ENCODE measurements at regions not wholly inside any gene's neighbourhood (a gene's known extent, or its start where the extent isn't known, plus 50 kb on each side); places are given as distances from the start of the nearest gene placed in this dataset.

- no peak for TF ChIP-seq CTCF (IDR thresholded peaks at IDR 0.05; ENCODE audit: low read depth, low read length)
- TF ChIP-seq POLR2A (IDR thresholded peaks at IDR 0.05; ENCODE audit: extremely low read depth, insufficient read length), result no peak
Observed at GRCh38 chr3:194076475-194076874, 59.5 kb upstream of the HES1 start.
